Endothelial cell (in vitro differentiated cells): ENCODE measurements at regions not wholly inside any gene's neighbourhood (a gene's known extent, or its start where the extent isn't known, plus 50 kb on each side); places are given as distances from the start of the nearest gene placed in this dataset.

ENCODE experiments used
- DNase-seq: peaks from one replicate; pipeline ENCODE4 v3.0.0; 2021; ENCODE audit warnings: low spot score
- H3K27ac Mint-ChIP-seq: one replicate; pipeline ENCODE4 v1.8.0; 2021; ENCODE audit warnings: mixed read lengths, inconsistent platforms; ENCODE audit not compliant: unreplicated experiment
- H3K27me3 Mint-ChIP-seq: one replicate; pipeline ENCODE4 v1.8.0; 2021; ENCODE audit warnings: mild to moderate bottlenecking, moderate library complexity, mixed read lengths, inconsistent platforms; ENCODE audit not compliant: unreplicated experiment
- H3K36me3 Mint-ChIP-seq: one replicate; pipeline ENCODE4 v1.8.0; 2021; ENCODE audit warnings: mild to moderate bottlenecking, low read depth, mixed read lengths, inconsistent platforms; ENCODE audit not compliant: unreplicated experiment
- H3K4me1 Mint-ChIP-seq: one replicate; pipeline ENCODE4 v1.8.0; 2021; ENCODE audit warnings: mild to moderate bottlenecking, mixed read lengths, inconsistent platforms; ENCODE audit not compliant: unreplicated experiment
- H3K4me3 Mint-ChIP-seq: one replicate; pipeline ENCODE4 v1.8.0; 2021; ENCODE audit warnings: mild to moderate bottlenecking, mixed read lengths, inconsistent platforms; ENCODE audit not compliant: unreplicated experiment
- H3K9me3 Mint-ChIP-seq: one replicate; pipeline ENCODE4 v1.8.0; 2021; ENCODE audit warnings: mixed read lengths, inconsistent platforms; ENCODE audit not compliant: unreplicated experiment
- TF ChIP-seq, protein P1 (sequence below): fragments of 200-600 bp; sonication (generic); IDR thresholded peaks from one replicate; pipeline ENCODE4 v1.5.0; 2021; ENCODE audit warnings: antibody characterized with exemption; ENCODE audit not compliant: unreplicated experiment

- Mint-ChIP-seq H3K4me1 (no peaks in the 10 kb centered on the region), H3K27me3 (no peaks in the 10 kb centered on the region), H3K36me3 (no peaks in the 10 kb centered on the region), H3K4me3 (no peak overlapping the region), H3K27ac (no peak overlapping the region), H3K9me3 (no peaks in the 10 kb centered on the region)
- TF ChIP-seq, protein P1, sequence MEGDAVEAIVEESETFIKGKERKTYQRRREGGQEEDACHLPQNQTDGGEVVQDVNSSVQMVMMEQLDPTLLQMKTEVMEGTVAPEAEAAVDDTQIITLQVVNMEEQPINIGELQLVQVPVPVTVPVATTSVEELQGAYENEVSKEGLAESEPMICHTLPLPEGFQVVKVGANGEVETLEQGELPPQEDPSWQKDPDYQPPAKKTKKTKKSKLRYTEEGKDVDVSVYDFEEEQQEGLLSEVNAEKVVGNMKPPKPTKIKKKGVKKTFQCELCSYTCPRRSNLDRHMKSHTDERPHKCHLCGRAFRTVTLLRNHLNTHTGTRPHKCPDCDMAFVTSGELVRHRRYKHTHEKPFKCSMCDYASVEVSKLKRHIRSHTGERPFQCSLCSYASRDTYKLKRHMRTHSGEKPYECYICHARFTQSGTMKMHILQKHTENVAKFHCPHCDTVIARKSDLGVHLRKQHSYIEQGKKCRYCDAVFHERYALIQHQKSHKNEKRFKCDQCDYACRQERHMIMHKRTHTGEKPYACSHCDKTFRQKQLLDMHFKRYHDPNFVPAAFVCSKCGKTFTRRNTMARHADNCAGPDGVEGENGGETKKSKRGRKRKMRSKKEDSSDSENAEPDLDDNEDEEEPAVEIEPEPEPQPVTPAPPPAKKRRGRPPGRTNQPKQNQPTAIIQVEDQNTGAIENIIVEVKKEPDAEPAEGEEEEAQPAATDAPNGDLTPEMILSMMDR = no peak
- no peak for DNase-seq
Observed at GRCh38 chr17:69773081-69773480, 301.9 kb upstream of the KCNJ16 start.

DNA sequence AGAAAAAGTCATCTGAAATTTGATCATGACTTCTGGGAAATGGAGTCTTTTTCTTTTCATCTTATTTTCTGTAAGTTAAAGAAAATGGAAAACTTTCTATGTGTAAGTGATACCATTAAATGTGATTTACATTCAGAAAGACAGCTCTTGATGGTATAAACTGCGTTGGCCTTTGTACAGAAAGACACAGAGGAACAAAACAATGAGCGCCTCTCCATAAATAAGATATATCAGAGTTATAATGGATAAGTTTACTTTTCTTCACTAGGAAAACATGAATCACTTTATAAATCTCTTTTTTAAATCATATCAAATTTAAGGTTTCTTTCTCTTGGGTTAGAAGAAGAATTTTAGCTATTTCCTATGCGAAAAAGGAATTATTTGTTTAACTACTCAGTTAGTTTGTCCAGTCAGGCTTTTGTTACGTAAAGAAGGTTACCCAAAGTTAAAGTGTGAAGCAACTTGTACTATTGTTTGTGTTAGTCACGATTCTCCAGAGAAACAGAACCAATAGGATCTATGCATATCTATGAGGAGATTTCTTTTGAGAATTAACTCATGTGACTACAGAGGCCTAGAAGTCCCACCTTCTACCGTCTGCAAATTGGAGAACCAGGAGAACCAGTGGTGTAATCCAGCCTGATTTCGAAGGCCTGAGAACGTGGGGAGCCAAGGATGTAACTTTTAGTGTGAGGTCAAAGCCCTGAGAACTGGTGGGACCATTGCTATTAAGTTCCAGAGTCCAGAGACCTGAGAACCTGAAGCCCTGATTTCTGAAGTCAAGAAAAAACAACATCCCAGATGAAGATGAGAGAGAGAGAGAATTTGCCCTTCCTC, 295.4 kb upstream of the KCNJ16 start:
- H3K4me1 Mint-ChIP-seq = no peaks in the 10 kb centered on the region
- no peak overlapping the region for H3K4me3 Mint-ChIP-seq
- no peak overlapping the region for H3K27ac Mint-ChIP-seq
- no peak for DNase-seq
- no peaks in the 10 kb centered on the region for H3K9me3 Mint-ChIP-seq
- no peaks in the 10 kb centered on the region for H3K27me3 Mint-ChIP-seq
- no peaks in the 10 kb centered on the region for H3K36me3 Mint-ChIP-seq
- TF ChIP-seq, protein P1 = no peak

DNA sequence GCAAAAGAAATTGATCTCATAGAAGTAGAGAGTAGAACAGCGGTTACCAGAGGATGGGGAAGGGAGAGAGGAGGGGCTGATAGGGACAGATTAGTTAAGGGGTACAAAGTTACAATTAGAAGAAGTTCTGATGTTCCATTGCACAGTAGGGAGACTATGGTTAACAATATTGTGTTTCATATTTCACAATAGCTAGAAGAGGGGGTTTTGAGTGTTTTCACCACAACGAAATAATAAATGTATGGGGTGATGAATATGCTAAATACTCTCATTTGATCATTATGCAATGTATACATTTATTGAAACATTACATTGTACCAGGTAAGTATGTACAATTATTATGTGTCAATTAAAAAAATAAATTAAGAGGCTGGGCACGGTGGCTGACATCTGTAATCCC, 291.2 kb upstream of the KCNJ16 start:
- Mint-ChIP-seq H3K4me3 (no peak overlapping the region), H3K9me3 (no peaks in the 10 kb centered on the region), H3K4me1 (no peaks in the 10 kb centered on the region), H3K27me3 (no peaks in the 10 kb centered on the region), H3K27ac (no peak overlapping the region), H3K36me3 (no peaks in the 10 kb centered on the region)
- TF ChIP-seq, protein P1 = no peak
- no peak for DNase-seq

DNA sequence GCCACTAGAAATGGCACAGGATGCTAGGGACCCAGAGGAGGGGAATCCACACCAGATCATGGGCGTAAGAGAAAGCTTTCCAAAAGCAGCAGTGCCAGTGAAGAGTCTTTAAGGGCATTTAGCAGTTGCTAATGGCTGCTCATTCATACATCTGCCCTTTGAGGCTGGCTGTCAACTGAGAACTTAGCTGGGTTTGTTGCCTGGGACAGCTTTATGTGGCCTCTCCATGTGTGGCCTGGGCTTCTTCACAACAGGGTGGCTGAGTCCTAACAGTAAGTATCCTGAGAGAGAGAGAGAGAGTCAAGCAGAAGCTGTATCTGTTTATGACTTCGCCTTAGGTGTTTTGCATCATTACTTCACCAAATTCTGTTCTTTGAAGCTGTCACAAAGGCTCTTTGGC, 286.1 kb upstream of the KCNJ16 start:
- Mint-ChIP-seq H3K9me3 (no peaks in the 10 kb centered on the region), H3K27me3 (no peaks in the 10 kb centered on the region), H3K4me1 (no peaks in the 10 kb centered on the region), H3K27ac (no peak overlapping the region), H3K4me3 (no peak overlapping the region), H3K36me3 (no peaks in the 10 kb centered on the region)
- TF ChIP-seq, protein P1 = no peak
- DNase-seq = no peak

DNA sequence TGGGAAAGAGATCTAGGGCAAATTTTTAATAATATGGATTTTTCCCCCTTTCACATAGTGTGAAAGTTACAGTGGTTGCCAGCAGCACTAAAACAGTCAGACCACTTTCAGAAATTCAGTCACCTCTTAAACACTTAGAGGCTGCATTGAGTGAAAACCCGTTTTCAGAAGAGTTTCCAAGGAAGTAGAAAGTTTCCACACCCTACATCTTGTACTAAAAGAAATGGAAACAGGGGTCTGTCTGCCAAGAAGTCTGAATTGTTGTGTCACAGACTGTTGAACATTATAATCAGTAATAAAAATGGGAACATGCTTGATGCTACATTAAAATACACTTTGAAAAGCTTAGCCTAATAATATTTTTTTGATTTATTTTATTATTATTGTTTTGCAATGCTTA, 278.9 kb upstream of the KCNJ16 start:
- Mint-ChIP-seq H3K27me3 (no peaks in the 10 kb centered on the region), H3K9me3 (no peaks in the 10 kb centered on the region), H3K4me3 (no peak overlapping the region), H3K4me1 (no peaks in the 10 kb centered on the region), H3K27ac (no peak overlapping the region), H3K36me3 (peaks cover 10% of the 10 kb centered on the region)
- no peak for DNase-seq
- TF ChIP-seq, protein P1 = no peak
